LNCAP (cell line): ENCODE measurements at regions not wholly inside any gene's neighbourhood (a gene's known extent, or its start where the extent isn't known, plus 50 kb on each side); places are given as distances from the start of the nearest gene placed in this dataset.

Experiments used
- CTCF ChIP-seq: fragments of 450-650 bp; IDR thresholded peaks from 2 replicates; pipeline ENCODE4 v1.5.1; 2017; ENCODE audit warnings: mild to moderate bottlenecking

GRCh38 chr10:120132811-120133210 lies 240.3 kb downstream of the SEC23IP start:
- TF ChIP-seq CTCF = no peak

GRCh38 chr10:120138689-120139088 lies 246.2 kb downstream of the SEC23IP start:
- TF ChIP-seq CTCF = no peak

GRCh38 chr10:120145107-120145506 lies 252.6 kb downstream of the SEC23IP start:
- TF ChIP-seq CTCF = no peak

GRCh38 chr10:120156614-120157274 lies 264.2 kb downstream of the SEC23IP start:
- no peak for TF ChIP-seq CTCF

- no peak for TF ChIP-seq CTCF
Observed at GRCh38 chr10:120161111-120161510, 268.6 kb downstream of the SEC23IP start.

GRCh38 chr10:120162471-120162870 lies 269.9 kb downstream of the SEC23IP start:
- TF ChIP-seq CTCF = no peak

GRCh38 chr10:120172356-120172755 lies 279.8 kb downstream of the SEC23IP start:
- no peak for TF ChIP-seq CTCF

GRCh38 chr10:120174491-120174890 lies 282.0 kb downstream of the SEC23IP start:
- TF ChIP-seq CTCF = no peak
